Spleen (tissue), 11 donors: ENCODE measurements at regions not wholly inside any gene's neighbourhood (a gene's known extent, or its start where the extent isn't known, plus 50 kb on each side); places are given as distances from the start of the nearest gene placed in this dataset.

ENCODE experiments used
- DNase-seq: peaks from one replicate; pipeline ENCODE4 v3.0.0-alpha.2; 2020
- H3K27ac ChIP-seq, 8 donors: fragments of 200-600 bp; sonication (generic) in 7 of 8; 1 replicate in 4 of 8; 2 replicates in 4 of 8; pipeline versions ENCODE4 v1.5.0 to v1.8.0; 2016 to 2021; ENCODE audit warnings: inconsistent platforms in 4 of 8, mild to moderate bottlenecking in 4 of 8, moderate library complexity in 1 of 8
- H3K27me3 ChIP-seq, 7 donors: fragments of 200-600 bp; sonication (generic) in 6 of 7; replicated peaks in 1 of 7; 1 replicate in 4 of 7; 2 replicates in 3 of 7; pipeline versions ENCODE4 v1.5.0 to v1.8.0; 2016 to 2021; ENCODE audit warnings: inconsistent platforms in 3 of 7, mild to moderate bottlenecking in 1 of 7
- H3K36me3 ChIP-seq, 6 donors: fragments of 200-600 bp; sonication (generic) in 5 of 6; 1 replicate in 4 of 6; 2 replicates in 2 of 6; pipeline versions ENCODE4 v1.5.0 to v1.8.0; 2016 to 2021; ENCODE audit warnings: inconsistent platforms in 2 of 6
- H3K4me1 ChIP-seq, 6 donors: fragments of 200-600 bp; sonication (generic) in 5 of 6; 1 replicate in 3 of 6; 2 replicates in 3 of 6; pipeline versions ENCODE4 v1.5.0 to v1.8.0; 2016 to 2021; ENCODE audit warnings: inconsistent platforms in 3 of 6
- H3K4me3 ChIP-seq, 8 donors: fragments of 200-600 bp; sonication (generic) in 7 of 8; 1 replicate in 4 of 8; 2 replicates in 4 of 8; pipeline versions ENCODE4 v1.5.0 to v1.8.0; 2016 to 2021; ENCODE audit warnings: inconsistent platforms in 4 of 8, mild to moderate bottlenecking in 4 of 8, moderate library complexity in 2 of 8
- H3K9me3 ChIP-seq, 8 donors: fragments of 200-600 bp; sonication (generic) in 7 of 8; 1 replicate in 4 of 8; 2 replicates in 4 of 8; pipeline versions ENCODE4 v1.5.0 to v1.8.0; 2016 to 2021; ENCODE audit warnings: inconsistent platforms in 4 of 8
- POLR2A ChIP-seq, 3 donors: fragments of 450-650 bp; IDR thresholded peaks; one replicate each; pipeline ENCODE4 v1.5.1; 2017; ENCODE audit warnings: antibody characterized with exemption in 3 of 3, mild to moderate bottlenecking in 1 of 3
- POLR2AphosphoS5 ChIP-seq, 3 donors: sonication (generic); formaldehyde crosslinking; IDR thresholded peaks; one replicate each; pipeline ENCODE4 v1.5.1; 2017; ENCODE audit warnings: antibody characterized with exemption in 3 of 3
- WGBS, 5 donors: extraction: QIAGEN DNeasy Blood & Tissue Kit in 3 of 5; methylation state at CpG; one replicate each; pipeline versions ENCODE4 v1.1.5 to v1.1.7; 2013 to 2018; 5-methylcytosine and 5-hydroxymethylcytosine counted together
- intact Hi-C: fragments of 100-400 bp; cut with DNase I; formaldehyde crosslinking; loops from one replicate; pipeline ENCODE4 v1.15.0; 2023; ENCODE audit warnings: low total_unique reads
- TF ChIP-seq, protein P1 (sequence below), 11 experiments: fragments of 200-600 bp in 7 of 11; fragments of 450-650 bp in 4 of 11; sonication (generic) in 4 of 11; IDR thresholded peaks in 8 of 11; conservative IDR thresholded peaks in 3 of 11; 1 replicate in 7 of 11; 2 replicates in 4 of 11; pipeline versions ENCODE4 v1.4.0 to v1.8.0; 2016 to 2021; ENCODE audit warnings: antibody characterized with exemption in 11 of 11, inconsistent platforms in 4 of 11, mild to moderate bottlenecking in 1 of 11
- donor health status: healthy with polysubstance abuse.
- donor health status: DM: no; HTN: no; CAD: no; lungs with moderate emphysema.
- donor health status: DM: no; HTN: no; CAD: no.
- donor health status: Bipolar disorder and iron deficiency.
- donor health status: healthy.
- donor health status: DM: no; HTN: no; CAD: no.
- donor health status: DM: yes; HTN: yes; CAD: no.

DNA sequence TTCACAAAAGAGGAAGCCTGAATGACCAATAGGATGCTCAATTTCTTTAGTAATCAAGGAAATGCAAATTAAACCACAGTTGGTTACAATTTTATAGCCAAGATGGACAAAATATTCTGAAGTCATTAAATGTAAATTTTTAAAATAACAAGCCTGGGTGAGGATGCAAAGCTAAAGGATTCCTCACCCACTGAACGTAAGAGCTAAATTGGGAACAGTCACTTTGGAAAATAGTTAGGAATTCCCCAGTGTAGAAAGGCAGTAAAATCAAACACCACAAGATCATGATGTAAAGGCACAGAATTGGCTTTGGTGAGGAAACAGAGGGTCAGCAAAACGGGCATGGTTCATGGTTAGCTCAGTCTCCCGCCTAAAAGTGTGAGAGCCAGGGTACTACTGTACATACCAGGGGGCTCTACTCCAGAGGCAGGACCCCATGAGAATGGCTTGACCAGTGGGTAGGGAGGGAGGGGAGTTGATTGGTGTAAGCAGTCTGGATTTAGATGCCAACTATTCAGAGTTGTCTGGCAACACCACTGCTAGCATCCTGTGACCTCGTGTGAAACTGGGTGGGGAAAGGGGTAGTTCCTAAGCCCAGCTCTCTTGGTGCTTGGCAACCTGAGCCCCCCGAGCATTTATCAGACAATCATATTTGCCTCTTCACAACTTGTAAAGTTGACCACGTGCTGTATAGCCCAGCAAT lies 213.4 kb upstream of the EGLN3 start:
- Histone ChIP-seq H3K4me3 (no peak overlapping the region), H3K4me1 (no peaks in the 10 kb centered on the region), H3K9me3 (no peaks in the 10 kb centered on the region), H3K27me3 (peaks cover 0 to 9% (median 0%) of the 10 kb centered on the region in 7 donors), H3K36me3 (no peaks in the 10 kb centered on the region), H3K27ac (no peak overlapping the region)
- intact Hi-C loops: no loop called here
- no peak for DNase-seq
- 42 to 71% (median 54%) methylated on average over 6 of the region's 6 CpGs for WGBS, 5 donors
- TF ChIP-seq POLR2AphosphoS5 (IDR thresholded peaks at IDR 0.05) (no peak), POLR2A (IDR thresholded peaks at IDR 0.05) (no peak)
- TF ChIP-seq, protein P1, sequence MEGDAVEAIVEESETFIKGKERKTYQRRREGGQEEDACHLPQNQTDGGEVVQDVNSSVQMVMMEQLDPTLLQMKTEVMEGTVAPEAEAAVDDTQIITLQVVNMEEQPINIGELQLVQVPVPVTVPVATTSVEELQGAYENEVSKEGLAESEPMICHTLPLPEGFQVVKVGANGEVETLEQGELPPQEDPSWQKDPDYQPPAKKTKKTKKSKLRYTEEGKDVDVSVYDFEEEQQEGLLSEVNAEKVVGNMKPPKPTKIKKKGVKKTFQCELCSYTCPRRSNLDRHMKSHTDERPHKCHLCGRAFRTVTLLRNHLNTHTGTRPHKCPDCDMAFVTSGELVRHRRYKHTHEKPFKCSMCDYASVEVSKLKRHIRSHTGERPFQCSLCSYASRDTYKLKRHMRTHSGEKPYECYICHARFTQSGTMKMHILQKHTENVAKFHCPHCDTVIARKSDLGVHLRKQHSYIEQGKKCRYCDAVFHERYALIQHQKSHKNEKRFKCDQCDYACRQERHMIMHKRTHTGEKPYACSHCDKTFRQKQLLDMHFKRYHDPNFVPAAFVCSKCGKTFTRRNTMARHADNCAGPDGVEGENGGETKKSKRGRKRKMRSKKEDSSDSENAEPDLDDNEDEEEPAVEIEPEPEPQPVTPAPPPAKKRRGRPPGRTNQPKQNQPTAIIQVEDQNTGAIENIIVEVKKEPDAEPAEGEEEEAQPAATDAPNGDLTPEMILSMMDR (IDR thresholded peaks at IDR 0.05 in 8 of 11, conservative IDR thresholded peaks at IDR 0.05 in 3 of 11): no peak

GRCh38 chr14:34161351-34162082 lies 210.6 kb upstream of the EGLN3 start:
- no peak for DNase-seq
- no peak for TF ChIP-seq POLR2AphosphoS5 (IDR thresholded peaks at IDR 0.05)
- TF ChIP-seq POLR2A (IDR thresholded peaks at IDR 0.05): no peak
- TF ChIP-seq, protein P1 (IDR thresholded peaks at IDR 0.05 in 8 of 11, conservative IDR thresholded peaks at IDR 0.05 in 3 of 11): no peak
- H3K36me3 ChIP-seq: no peaks in the 10 kb centered on the region
- no peak overlapping the region for H3K27ac ChIP-seq
- H3K4me3 ChIP-seq: no peak overlapping the region
- H3K27me3 ChIP-seq: peaks cover 0 to 3% (median 0%) of the 10 kb centered on the region in 7 donors
- intact Hi-C loops: no loop called here
- H3K4me1 ChIP-seq: no peaks in the 10 kb centered on the region
- 59 to 73% (median 64%) methylated on average over 5 of the region's 5 CpGs for WGBS, 5 donors
- no peaks in the 10 kb centered on the region for H3K9me3 ChIP-seq

DNA sequence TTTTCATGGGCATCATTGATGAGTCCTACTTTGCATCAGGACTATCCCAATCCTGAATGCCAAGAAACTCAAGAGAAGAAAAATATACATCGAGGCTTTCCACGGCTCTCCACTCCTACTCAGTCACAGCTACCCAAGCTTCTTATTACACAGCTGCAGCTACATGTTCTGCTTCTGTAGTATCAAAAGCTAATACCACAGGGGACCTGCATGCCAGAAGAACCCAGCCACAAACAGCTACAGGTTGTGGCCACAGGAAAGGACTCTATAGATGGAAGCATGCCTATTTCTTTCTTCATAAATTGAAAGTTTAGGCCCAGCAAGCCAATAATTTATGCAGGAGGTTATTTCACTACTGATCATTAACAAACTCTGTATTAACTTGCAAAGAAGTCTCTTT lies 209.7 kb upstream of the EGLN3 start:
- H3K27ac ChIP-seq: no peak overlapping the region
- WGBS, 5 donors: 89 to 100% (median 93%) methylated on average over 2 of the region's 2 CpGs
- TF ChIP-seq POLR2AphosphoS5 (IDR thresholded peaks at IDR 0.05): no peak
- TF ChIP-seq POLR2A (IDR thresholded peaks at IDR 0.05): no peak
- TF ChIP-seq, protein P1 (IDR thresholded peaks at IDR 0.05 in 8 of 11, conservative IDR thresholded peaks at IDR 0.05 in 3 of 11): no peak
- no peak overlapping the region for H3K4me3 ChIP-seq
- no peaks in the 10 kb centered on the region for H3K4me1 ChIP-seq
- no peak for DNase-seq
- no peaks in the 10 kb centered on the region for H3K36me3 ChIP-seq
- intact Hi-C loops: no loop called here
- H3K27me3 ChIP-seq: no peaks in the 10 kb centered on the region
- H3K9me3 ChIP-seq: no peaks in the 10 kb centered on the region

- DNase-seq: no peak
- Histone ChIP-seq H3K9me3 (no peaks in the 10 kb centered on the region), H3K4me1 (no peaks in the 10 kb centered on the region), H3K27me3 (no peaks in the 10 kb centered on the region), H3K4me3 (no peak overlapping the region), H3K27ac (no peak overlapping the region), H3K36me3 (no peaks in the 10 kb centered on the region)
- WGBS, 5 donors: 88 to 96% (median 95%) methylated on average over 2 of the region's 2 CpGs
- no peak for TF ChIP-seq POLR2A (IDR thresholded peaks at IDR 0.05)
- TF ChIP-seq, protein P1 (IDR thresholded peaks at IDR 0.05 in 8 of 11, conservative IDR thresholded peaks at IDR 0.05 in 3 of 11): no peak
- TF ChIP-seq POLR2AphosphoS5 (IDR thresholded peaks at IDR 0.05): no peak
- intact Hi-C loops: no loop called here
These were observed 206.8 kb upstream of the EGLN3 start for GRCh38 chr14:34157651-34158050.
